T1000 (cell line): ENCODE measurements at regions not wholly inside any gene's neighbourhood (a gene's known extent, or its start where the extent isn't known, plus 50 kb on each side); places are given as distances from the start of the nearest gene placed in this dataset.

Experiments
- DNase-seq: peaks from one replicate; lab custom pipeline; 2025; ENCODE audit warnings: mixed read lengths; lab: John Stamatoyannopoulos, UW

DNA sequence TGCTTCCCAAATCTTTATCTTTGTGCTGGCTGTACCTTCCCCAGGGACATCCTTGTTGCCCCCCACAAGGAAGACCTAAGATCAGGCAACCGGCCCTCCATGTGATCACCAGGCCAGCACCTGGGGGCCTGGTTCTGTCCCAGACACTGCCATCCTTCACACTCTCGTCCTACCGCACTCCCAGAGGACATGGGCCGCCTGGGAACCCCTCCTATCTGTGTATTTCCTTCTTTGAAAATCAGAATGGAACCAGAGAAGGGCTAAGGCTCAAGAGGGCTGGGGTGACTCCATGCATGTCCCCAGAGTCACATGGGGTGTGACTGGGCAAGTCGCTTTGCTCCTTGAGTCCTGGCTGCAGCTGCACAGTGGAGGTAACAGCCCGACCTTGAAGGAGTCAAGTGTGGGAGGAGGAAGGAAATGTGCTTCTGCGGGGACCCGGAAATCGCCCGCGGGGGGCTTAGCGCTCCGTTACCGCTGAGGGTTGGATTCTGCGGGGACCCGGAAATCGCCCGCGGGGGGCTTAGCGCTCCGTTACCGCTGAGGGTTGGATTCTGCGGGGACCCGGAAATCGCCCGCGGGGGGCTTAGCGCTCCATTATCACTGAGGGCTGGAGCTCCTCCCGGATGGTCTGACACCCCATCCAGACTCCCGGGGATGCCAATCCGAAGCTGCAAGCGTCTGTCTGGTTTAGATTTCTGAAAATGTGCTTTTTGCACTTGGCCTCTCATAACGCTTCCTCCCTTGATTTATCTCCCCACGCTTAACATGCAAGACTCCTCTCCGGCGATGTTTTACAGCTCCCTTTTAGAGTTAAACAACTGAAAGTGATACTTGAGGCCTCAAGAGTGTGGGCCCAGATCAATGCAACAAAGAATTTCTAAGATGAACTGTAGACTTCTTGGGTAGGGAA, 278.9 kb downstream of the NPHP4 start:
- DNase-seq = no peak

DNA sequence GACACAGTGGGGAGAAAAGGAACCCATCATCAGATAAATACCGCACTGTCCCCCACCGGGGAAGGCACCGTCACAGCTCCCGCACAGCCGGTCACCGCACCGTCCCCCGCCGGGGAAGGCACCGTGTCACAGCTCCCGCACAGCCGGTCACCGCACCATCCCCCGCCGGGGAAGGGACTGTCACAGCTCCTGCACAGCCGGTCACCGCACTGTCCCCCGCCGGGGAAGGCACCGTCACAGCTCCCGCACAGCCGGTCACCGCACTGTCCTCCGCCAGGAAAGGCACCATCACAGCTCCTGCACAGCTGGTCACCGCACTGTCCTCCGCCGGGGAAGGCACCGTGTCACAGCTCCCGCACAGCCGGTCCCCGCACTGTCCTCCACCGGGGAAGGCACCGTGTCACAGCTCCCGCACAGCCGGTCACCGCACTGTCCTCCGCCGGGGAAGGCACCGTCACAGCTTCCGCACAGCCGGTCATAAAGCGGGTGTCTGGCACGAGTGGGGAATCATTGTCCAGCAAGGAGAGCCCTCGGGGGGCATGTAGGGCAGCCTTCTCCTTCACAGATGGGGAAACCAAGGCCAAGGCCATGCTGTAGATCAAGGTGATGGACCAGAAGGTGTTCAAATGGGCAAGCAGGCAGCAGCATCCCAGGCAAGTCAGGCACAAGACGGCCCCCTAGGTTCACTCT, 280.1 kb downstream of the NPHP4 start:
- no peak for DNase-seq

DNA sequence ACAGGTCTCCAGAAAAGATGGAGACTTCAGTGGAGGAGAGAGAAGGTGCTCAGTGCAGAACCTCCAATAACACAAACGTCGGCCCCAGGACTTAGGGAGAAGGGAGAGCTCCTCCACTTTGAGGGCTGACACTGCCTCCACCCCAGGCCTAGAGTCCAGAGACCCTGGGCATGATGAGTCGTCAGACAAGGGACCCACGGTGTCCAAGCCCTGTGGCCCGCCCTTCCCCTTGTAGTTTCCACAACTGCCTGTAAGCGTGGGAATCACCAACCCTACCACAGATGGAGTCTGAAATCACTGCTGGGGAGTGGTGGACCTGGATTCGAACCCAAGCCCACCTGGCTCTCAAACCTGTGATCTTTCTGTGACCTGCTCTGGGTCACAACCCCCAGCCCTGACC, 281.1 kb downstream of the NPHP4 start:
- no peak for DNase-seq

DNA sequence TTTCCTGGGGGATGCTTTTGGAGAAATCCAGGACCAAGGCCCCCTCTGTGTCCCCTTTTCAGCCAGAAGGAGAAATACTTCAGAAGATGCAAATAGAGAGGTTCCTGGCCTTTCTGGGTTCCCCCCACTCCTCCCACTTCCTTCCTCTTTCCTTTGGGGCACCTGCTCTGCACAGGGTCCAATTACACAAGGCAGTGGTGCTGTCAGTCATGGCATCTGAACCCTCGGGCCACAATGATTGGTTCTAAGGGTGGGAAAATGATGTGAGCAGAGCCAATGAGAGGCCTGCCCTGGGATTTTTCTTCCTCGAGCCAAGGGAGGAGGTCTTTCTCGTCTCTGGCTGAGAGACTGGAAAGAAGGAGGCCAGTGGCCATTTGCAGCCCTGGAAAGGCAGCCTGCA, 282.2 kb downstream of the NPHP4 start:
- DNase-seq = no peak

DNA sequence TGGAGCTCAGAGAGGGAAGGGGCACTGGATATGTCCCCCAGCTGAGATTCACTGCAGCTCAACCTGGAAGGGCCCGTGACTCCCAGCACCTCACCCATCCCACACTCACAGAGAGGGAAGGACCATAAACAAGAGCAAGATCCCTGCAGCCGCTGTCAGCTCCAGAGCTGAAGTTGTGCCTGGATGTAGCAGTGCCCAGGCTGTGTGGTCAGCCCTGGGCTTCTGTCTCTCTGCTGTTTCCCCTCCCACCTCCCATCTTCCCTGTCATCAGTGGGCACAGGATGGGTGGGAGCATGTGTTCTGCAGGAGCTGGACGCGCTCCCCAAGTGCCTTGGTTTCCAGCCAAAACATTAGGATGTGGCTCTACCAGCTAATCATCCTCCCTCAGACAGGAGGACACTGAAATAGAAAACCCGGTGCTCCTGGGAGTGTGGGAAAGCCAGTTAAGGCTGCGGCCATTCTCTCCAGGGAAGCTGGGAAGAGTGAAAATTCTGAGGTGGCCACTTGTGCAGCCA, 282.7 kb downstream of the NPHP4 start:
- DNase-seq = no peak

DNA sequence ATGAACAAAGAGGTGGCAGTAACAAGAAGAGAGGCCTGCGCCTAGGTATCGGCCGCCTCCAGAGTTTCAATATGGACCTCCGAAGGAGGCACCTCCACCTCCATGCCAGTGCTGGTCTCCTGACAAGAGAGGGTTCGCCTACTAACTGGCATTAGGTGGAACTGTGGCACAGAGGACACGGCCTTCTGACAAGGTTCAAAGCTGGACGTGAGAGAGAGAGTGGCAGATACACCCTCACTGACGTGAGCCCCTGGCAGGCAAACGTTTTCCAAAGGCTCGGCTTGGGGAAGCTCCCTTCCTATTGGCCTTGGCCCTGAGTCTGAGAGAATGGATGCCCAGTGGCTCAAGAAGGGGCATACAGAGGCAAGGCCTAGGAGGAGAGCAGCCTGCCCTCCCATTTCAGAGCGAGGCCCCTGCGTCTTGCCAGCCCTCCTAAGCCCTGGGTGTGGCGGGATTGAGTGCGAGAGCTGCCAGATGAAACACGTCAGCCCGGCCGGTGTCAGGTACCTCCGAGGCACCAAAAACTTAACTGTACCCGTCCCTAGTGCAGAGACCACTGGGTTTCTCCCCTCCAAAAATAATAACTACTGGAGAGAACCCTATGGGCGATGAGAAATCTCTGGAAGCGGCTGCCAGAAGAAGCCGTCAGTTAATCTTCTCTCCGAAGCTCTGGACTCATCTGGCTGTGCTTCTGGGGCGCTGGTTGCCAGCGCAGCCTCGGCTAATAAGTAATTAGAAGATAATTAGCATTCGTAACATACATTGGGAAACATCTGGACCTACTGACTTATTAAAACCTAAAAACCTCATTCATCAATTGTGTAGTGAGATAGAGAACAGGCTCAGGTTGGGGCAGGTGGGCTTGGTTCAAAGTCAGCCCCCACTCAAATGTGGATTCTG, 283.6 kb downstream of the NPHP4 start:
- no peak for DNase-seq

DNA sequence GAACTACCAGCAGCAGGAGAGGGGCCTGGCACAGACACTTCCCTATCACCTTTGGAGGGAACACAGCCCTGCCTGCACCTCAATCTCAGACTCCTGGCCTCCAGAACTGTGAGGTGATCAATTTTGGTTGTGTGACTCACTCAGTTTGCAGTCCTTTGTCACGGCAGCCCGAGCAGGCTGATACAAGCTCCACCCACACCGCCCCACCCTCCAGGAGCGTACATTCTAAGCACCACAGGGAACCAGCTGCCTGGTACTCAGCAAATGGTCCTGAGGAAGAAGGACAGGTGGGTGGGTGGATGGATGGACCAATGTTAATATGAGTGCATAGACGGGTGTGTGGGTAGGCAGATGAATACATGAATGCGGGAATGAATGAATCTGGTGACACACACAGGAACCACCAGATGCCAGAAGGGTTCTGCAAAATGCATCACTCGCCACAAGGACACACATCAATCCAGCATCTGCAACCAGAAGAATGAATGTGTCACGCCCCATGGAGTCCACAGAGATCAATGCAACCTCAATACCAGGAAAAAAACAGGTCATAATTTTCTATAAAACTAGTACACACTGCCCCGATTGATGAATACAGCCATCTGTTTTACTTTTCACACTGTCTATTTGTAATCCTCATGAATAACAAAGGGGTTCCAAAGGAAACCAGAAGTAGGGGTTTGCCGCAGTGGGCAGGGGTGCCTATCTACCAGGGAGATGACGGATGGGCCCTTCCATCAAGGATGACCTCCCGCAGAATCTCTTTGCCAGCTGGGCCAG, 284.5 kb downstream of the NPHP4 start:
- no peak for DNase-seq

DNA sequence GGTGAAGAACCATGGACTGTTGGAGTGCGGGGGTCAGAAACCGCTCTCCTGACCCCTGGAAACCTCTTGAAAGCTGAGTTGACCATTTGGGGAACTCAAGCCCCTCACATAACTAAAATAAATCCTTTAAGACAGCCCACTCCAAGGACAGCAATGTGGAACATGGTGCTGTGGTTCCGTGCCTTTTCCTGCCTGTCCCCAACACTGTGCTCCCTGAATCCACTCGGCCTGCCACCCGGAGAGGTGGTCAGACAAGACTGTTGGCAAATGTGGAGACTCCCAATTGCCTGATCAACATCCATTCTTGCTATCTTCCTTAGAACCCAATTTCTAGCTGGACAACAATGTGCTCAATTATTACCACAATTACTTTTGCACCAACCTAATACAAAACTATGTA, 286.0 kb downstream of the NPHP4 start:
- DNase-seq = no peak

DNA sequence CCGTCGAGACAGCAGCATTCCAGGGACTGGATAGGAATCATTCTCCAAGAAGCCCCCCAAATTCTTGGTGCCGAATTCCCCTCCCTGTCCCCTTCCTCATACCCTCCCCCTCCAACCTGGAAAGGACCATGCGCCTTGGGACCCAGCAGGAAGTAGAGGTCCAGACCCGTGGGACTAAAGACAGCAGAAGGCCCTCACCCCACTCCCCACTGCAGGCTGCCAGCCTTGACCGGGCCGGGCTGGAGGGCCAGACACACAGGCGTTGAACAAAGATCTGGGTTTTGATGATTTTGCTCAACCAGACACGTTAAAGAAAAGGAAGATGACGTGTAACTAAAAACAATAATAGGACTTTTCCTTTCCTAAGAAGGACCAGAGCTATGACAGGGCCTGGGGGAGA, 286.5 kb downstream of the NPHP4 start:
- DNase-seq = no peak

DNA sequence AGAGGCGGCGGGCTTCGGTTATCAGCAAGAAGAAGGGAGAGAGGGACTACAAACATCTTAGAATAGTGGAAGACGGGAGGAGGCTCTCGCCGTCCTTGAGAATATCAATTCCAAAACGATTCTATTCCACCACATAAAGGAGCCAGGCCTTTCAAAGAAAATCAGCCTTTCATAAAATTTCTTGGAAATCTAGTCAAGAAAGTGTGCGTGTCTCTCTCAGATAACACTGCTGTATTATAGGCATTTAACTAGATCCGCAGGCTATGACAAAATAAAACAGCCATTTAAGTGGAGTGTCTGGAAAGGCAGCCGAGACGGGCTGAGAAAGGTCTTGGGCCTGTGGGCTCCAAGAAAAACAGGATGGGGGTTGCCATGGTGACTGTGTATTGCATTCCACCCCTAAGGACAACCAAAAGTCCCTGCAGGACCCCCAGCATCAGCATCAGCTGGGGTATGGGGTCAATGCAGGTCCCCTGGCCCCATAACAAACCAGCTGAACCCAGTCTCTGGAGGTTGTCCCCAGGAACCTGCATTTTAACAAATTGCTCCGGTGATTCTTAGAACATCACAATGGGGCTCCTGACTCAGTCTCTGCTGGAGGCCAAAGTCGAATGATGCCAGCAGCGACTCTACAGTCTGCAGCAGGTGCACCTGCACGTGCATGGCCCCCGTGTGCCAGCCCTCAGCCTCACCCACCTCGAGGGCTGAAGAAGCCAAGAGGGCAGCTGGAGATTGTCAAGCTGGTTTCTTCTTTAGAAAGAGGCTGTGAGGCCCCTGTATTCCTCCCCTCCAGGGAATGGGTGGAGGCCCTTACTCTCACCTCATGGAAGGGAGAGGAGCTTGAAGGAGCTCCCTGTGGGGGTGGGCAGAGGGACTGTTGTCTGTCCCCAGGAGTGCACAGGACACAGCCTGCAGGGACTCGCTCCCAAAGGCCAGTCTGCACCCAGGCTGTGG, 287.4 kb downstream of the NPHP4 start:
- no peak for DNase-seq

DNA sequence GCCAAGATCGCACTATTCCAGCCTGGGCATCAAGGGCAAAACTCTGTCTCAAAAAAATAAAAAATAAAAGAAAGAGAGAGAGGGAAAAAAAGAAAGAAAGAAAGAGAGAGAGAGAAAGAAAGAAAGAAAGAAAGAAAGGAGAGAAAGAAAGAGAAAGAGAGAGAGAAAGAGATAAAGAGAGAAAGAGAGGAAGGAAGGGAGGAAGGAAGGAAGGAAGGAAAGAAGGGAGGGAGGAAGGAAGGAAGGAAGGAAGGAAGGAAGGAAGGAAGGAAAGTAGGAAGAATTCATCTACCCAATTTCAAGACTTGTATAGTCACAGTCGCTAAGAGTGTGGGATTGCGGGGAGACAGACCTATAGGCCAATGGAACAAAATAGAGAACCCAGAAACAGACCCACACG, 290.6 kb downstream of the NPHP4 start:
- DNase-seq = no peak

DNA sequence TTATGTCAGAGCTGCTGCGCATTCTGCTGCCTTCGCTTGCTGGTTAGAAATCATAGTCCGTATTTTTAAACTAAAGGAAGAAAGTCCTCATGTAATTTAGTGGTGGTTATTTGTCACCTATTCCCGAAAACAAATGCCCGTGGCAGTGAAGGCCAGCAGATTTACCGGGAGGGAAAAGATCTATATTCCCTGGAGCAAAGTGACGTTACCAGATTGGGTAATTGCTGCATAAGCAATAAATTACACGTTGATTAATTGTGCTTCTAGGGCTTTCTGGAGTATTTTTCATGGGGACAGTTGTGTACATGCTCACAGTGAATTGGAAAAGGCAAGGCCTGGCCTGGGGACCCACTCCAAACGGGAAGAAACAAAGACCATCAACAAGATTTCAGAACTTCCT, 298.7 kb downstream of the NPHP4 start:
- DNase-seq = no peak

DNA sequence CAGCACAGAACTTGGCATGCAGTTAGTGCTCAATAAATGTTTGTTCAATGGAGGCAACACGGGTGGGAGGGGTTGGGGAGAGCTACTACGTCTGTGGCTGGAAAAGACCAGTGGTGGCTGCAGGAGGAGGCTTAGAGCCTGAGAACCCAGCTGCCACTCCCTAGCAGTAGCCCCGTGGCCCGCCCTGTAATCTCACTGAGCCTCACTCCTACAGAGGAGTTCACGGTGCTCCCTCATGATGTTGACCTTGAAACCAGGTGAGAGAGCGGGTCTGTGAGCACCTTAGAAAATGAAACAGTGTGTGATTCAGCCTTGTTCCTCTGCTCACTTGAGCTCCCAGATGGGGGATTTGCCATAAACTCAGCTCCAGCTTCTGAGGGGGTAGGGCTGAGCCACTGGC, 299.6 kb downstream of the NPHP4 start:
- DNase-seq = no peak

DNA sequence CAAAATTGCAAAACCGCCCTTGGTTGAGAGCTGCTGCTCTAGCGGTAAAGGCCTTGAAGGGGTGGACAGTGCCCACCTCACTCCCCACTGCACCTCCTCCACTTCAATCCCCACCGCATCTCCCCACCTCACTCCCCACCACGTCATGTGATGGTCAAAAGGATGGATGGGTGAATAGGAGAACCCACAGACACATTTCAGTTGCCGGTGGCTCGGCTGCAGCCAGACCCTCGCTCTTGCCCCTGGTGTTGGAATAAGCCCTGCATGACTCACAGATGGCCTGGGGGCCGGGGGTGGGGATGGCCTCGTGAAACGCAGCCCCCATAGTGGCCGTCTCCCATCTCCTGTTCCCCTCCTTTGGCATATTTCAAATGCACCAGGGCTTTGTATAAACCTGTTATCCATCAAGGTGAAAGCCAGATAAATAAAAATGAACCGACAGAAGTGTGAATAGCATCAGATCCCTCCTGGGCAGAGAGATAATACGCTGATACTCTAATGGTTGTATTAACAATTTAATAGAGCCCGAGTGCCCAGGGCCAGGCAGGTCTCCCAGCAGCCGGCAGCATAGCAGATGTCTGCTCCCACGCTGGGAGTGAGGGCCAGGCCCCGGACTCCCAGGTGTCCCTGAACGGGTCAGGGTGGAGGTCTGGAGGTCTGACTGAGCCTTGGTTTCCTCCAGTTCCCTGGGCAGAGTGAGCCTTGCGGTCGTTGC, 300.3 kb downstream of the NPHP4 start:
- no peak for DNase-seq

DNA sequence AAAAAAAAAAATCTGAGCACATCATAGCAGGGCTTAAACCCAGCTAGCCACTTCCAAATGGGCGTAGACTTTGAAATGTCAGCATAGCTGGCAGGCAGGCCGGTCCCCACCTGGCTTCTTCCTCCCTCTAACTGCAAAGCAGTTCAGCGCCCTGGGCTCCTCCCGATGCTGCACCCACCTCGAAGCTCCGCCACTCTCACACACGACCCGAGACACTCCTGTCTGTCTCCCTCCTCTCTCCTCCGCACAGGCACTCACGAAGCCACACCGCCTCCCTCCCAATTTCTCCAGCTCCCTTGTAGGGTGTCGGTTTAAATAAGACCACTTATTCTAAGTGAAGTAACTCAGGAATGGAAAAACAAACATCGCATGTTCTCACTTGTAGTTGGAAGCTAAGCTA, 301.3 kb downstream of the NPHP4 start:
- DNase-seq = no peak

DNA sequence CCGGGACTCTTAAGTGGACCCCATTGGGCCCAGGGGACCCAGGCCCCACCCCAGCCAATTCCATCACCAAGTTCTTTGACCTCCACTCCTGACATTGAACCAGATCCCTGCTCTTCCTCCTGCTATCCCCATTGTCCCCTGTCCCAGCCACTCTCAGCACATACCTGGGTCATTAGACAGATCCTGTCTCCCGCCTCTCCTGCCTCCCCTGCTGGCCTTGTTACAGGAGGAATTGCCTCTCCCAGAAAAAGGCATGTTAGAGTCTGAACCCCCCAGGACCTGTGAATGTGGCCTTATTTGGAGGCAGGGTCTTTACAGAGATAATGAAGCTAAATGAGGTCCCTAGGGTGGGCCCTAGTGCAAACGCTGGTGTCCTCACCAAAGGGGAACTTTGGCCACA, 301.9 kb downstream of the NPHP4 start:
- no peak for DNase-seq

DNA sequence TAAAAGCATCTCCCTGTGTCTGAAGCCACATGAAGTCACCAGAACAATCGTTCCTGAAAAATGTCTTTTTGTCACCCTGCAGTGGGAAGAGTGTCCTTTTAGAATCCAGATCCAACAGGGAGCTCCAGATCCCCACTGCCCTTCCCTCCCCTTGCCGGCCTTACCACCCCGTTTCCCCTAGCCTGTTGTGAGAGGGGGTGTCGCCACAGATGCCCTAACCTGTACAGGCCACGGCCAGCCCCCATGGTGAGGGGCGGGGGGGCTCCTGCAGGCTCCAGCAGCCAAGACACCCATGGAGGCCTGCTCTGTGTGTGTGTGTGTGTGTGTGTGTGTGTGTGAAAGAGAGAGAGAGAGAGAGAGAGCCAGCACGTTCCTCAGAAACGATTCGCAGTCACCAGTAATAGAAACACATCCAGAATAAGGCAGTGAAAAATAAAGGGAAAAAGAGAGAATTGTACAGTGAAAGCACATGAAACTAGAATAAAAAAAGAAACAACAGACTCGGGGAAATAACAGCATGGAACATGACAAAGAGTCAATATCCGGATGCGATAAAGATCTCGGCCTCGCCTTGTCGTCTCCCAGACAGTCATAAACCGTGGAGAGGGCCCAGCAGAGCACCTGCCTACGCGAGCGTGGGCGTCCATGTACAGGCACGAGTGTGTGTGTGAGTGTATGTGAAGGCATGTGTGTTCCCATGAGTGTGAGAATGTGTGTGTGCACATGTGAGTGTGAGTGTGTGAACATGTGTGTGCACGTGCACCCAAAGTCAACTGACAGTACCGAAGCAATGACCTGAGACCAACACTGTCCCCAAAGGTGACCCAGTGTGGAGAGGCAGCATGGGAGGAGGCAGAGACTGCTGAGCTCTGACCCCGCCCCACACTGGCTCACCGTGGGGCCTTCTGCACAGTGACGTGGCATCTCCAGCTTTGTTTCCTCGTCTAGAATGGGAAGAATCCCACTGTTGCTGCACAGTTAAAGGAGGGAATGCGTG, 303.8 kb downstream of the NPHP4 start:
- no peak for DNase-seq
